ENCODE measurements at regions not wholly inside any gene's neighbourhood (a gene's known extent, or its start where the extent isn't known, plus 50 kb on each side); places are given as distances from the start of the nearest gene placed in this dataset.

GRCh38 chr7:85570898-85571297 is 384.0 kb upstream of the SEMA3D start:
- no peak for DNase-seq (ENCODE audit: low spot score)

DNA sequence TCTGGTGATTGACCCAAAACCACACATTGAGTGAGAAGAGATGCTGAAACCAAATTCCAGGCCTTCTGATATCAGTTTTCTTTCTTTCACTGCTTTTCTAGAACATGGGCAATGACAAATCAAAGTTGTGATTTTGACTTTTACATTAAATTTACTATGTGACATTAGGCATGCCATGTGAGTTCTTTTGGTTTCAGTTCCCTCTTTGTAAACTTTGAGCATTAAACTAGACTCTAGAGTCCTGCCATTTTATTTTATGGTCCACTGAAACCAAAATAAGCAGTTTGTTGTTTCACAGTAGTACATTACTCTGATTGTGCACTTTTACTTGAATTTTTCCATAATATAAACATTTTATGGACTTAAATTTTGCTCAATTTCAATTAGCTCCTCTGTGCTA is 381.1 kb upstream of the SEMA3D start:
- no peak for DNase-seq (ENCODE audit: low spot score)

GRCh38 chr7:85566095-85566794 is 379.4 kb upstream of the SEMA3D start:
- no peak for DNase-seq (ENCODE audit: low spot score)

GRCh38 chr7:85565276-85565675 is 378.4 kb upstream of the SEMA3D start:
- DNase-seq (ENCODE audit: low spot score) = no peak

- DNase-seq (ENCODE audit: low spot score) = no peak
These were observed 378.0 kb upstream of the SEMA3D start for GRCh38 chr7:85564861-85565260.

DNA sequence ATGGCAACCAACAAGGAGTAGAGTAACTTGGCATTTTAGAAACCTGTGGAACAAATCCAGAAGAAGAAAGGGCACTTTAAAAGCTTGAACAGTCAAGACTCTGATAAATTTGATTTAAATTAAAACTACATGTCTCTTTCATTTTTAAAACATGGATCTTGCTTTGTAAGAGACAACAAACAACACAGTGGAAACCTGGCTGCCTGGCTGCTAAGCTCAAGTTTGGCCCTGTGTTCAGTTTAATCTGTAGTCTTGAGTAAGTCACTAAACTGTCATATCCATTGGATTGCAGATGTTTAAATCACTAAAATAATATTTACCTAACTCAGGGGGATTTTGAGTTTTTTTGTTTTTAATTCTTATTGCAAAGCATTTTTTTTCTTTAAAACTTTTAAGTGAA is 374.9 kb upstream of the SEMA3D start:
- no peak for DNase-seq (ENCODE audit: low spot score)

DNA sequence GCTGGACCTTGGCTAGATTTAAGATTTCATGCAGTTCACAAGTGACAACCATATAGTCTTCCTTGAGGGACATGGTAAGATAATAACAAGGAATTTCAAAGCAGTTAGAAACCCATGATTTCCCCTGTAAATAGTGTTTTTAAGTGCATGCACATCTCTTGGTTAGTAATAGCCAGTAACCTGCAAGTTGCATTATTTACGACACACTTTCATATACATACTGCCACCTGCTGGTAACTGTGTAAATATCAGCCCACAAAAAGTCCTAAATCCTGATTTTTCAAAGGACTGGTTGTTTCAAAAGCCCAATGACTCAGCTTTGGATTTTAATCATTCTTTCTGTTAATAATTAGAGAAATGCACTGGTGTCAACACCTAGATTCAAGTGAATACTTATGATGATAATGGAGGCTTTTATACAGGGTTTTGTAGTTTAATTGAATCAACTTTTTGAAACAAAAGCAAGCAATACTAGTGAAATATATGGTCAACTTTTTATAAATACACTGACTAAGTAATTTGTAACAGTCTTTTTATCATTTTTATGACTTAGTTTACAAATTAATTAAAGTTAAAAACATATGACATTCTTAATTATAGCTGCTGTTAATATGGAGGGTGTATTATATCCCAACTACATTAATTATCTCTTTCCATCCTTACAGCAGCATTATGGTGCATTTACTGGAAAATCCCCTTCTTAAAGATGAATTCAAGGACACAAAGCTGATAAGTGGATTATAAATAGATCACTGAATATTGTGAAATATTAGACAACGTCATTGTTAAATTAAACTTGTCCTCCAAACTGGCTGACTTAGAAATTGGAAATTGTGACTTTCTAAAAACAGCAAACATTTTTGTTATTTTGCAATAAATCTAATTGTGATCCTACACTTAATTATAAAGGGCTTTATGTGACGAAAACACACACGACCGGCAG is 367.7 kb upstream of the SEMA3D start:
- peak; percentile 18 for DNase-seq (ENCODE audit: low spot score)

GRCh38 chr7:85535974-85536729 is 349.3 kb upstream of the SEMA3D start:
- DNase-seq (ENCODE audit: low spot score) = no peak

GRCh38 chr7:85529831-85530230 is 343.0 kb upstream of the SEMA3D start:
- no peak for DNase-seq (ENCODE audit: low spot score)

DNA sequence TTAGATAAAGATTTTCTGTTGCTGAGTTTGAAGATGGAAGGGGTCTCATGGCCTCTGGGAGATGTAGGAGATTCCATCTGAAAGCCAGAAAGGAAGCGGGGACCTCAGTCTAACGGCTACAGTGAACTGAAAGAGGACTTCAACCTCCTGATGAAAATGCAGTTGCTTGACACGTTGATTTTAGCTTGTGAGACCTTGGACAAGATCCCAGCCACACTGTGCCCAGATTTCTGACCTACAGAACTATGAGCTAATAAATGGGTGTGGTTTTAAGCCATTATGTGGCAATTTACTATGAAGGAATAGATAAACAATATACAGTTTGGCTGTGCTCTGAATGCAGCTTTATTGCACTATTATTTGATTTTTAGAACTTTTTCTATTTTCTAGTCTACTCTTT is 342.3 kb upstream of the SEMA3D start:
- no peak for DNase-seq (ENCODE audit: low spot score)

- DNase-seq (ENCODE audit: low spot score) = no peak
These were observed 341.7 kb upstream of the SEMA3D start for GRCh38 chr7:85528581-85528980.

- no peak for DNase-seq (ENCODE audit: low spot score)
These were observed 338.8 kb upstream of the SEMA3D start for GRCh38 chr7:85525676-85526075.

DNA sequence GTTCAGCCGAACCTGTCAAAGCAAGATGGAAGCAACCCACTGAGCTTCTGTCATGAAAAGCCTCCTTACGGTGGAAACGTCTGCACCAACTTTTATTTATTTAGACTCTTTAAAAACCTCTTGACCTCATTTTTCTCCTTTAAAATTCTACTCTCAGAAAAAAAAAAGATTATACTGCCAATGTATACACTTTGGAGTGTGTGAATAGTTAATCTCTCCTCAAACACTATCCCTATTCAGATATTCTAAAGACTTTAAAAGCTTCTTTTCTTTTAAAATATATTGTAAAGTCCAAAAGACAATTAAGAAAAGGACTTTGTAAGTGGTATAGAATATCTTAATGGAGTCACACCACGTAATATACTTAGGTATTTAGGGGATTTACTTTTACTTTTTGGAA is 335.2 kb upstream of the SEMA3D start:
- no peak for DNase-seq (ENCODE audit: low spot score)

DNA sequence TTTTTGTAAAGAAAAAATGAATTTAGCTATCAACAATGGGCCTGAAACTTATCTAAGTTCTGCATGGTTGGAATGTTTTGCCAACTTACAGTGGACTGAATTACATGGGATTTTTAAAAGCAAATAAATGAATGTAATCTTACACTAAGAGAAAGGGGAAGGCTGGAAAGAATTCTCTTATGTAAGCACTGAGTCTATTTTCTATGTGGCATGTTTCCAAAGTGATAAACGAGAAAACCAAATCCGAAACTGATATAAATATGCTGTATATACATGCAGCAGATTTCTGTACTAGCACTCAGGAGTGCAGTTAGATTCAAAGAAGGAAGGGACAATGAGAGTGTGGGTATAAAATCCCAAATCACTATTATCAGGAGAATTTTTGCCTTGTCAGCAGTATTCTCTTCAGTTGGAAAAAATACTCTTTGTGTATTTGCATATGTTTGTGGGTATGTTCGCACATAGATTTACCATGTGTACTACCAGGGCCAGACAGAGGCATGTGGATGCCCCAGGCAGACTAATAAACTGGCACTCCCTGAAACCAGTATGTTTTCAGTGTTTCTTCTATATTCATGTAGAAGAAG is 334.3 kb upstream of the SEMA3D start:
- DNase-seq (ENCODE audit: low spot score) = no peak

DNA sequence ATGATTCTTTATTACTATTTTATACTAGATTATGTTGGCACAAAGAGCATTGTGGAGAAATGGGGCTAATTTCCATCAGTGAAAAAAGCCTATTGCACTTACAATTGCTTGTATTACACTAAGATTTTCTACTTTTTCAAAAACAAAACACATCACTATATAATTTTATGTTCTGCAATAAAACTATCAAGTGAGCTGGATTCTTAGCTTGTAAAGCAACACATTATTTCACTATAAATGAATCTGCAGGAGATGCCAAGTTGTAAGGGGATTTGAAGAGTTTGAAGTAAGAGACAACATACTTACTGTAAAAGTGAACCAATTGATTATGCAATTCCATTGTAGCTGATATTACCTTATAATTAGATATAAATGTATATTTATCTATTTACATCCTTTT is 333.3 kb upstream of the SEMA3D start:
- DNase-seq (ENCODE audit: low spot score) = no peak

- DNase-seq (ENCODE audit: low spot score) = no peak
These were observed 329.8 kb upstream of the SEMA3D start for GRCh38 chr7:85516675-85517074.

DNA sequence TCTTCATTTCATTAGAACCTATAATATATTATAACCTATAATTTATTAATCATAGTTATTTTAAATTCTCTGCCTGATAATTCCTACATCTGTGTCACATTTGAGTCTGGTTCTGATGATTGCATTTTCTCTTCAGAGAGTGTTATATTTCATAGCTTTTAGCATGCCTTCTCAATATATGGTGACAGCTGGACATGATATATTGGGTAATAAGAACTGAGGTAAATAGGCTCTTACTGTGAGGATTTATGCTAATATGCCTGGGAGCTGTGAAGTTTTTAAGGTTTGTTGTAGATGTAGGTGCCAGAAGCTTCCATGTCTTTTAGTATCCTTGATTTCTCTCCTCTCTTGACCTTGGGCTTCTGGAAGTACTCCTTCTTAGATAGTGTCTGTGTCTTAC is 325.9 kb upstream of the SEMA3D start:
- DNase-seq (ENCODE audit: low spot score) = no peak

- DNase-seq (ENCODE audit: low spot score) = no peak
These were observed 323.4 kb upstream of the SEMA3D start for GRCh38 chr7:85510287-85510686.

DNA sequence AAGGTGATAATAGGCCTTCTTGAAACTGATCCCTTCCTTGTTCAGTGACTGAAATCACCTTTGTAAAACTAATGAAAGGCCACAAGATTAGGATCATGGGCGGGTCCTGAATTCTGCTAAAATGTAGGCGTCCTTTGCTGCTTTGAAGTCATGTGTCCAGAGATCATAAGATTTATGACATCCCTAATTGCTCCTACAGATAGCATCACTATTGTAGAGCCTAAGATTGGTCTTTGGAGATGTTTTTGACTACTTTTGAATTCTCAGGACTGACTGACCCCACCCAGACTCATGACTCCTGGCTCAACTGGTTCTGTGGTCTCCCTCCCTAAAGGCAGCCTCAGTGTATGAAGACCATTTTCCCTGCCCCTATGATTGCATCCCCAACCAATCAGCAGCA is 322.6 kb upstream of the SEMA3D start:
- no peak for DNase-seq (ENCODE audit: low spot score)

GRCh38 chr7:85508642-85509410 is 322.0 kb upstream of the SEMA3D start:
- DNase-seq (ENCODE audit: low spot score) = no peak

- no peak for DNase-seq (ENCODE audit: low spot score)
These were observed 311.2 kb upstream of the SEMA3D start for GRCh38 chr7:85498031-85498430.

DNA sequence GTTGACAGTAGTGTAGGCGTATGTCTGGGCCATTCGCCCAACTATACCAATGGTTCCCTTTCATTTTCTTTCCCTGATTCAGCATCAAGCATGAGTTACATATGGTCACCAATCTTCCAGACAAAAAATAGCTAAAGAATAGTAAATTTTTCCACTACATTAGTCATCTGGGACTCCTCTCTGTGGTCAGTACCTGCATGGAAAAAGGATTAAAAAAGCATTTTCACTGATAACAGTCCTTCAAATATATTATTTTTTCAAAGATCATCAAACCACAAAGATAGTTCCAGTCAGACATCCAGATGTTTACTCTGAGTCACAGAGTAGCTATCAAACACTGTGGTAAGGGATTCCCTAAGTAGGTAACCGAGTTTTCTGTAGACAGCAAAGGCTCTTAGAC is 302.6 kb upstream of the SEMA3D start:
- no peak for DNase-seq (ENCODE audit: low spot score)
